C4-2B (cell line): ENCODE measurements at regions not wholly inside any gene's neighbourhood (a gene's known extent, or its start where the extent isn't known, plus 50 kb on each side); places are given as distances from the start of the nearest gene placed in this dataset.

Source experiments
- H3K27ac ChIP-seq: fragments of 450-650 bp; 2 replicates; pipeline ENCODE4 v1.5.1; 2017
- ZFX ChIP-seq: fragments of 450-650 bp; IDR thresholded peaks from 2 replicates; pipeline ENCODE4 v1.6.1; 2017
- TF ChIP-seq, protein P1 (sequence below): fragments of 450-650 bp; conservative IDR thresholded peaks from 2 replicates; pipeline ENCODE4 v1.5.1; 2017; ENCODE audit warnings: mild to moderate bottlenecking

DNA sequence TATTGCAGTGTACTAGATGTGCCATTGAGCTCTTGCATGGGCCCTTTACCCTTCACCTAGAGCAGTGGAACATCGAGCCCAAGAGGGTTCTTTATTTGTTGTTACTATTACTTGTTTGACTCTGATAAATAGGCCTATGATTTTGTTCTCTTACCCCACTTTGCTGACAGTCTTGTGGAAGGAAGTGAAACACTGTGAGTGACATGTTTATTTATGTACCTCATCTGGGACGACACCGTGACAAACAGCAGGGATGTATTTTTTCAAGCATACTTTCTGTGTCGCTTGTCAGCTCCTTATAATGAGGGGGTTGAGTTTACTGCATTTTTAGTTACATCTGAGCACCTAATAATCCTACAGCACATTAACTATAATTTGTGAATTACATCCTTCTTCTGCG lies 1010.3 kb upstream of the TENM4 start:
- no peak overlapping the region for H3K27ac ChIP-seq
- TF ChIP-seq, protein P1, sequence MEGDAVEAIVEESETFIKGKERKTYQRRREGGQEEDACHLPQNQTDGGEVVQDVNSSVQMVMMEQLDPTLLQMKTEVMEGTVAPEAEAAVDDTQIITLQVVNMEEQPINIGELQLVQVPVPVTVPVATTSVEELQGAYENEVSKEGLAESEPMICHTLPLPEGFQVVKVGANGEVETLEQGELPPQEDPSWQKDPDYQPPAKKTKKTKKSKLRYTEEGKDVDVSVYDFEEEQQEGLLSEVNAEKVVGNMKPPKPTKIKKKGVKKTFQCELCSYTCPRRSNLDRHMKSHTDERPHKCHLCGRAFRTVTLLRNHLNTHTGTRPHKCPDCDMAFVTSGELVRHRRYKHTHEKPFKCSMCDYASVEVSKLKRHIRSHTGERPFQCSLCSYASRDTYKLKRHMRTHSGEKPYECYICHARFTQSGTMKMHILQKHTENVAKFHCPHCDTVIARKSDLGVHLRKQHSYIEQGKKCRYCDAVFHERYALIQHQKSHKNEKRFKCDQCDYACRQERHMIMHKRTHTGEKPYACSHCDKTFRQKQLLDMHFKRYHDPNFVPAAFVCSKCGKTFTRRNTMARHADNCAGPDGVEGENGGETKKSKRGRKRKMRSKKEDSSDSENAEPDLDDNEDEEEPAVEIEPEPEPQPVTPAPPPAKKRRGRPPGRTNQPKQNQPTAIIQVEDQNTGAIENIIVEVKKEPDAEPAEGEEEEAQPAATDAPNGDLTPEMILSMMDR: no peak
- no peak for TF ChIP-seq ZFX

DNA sequence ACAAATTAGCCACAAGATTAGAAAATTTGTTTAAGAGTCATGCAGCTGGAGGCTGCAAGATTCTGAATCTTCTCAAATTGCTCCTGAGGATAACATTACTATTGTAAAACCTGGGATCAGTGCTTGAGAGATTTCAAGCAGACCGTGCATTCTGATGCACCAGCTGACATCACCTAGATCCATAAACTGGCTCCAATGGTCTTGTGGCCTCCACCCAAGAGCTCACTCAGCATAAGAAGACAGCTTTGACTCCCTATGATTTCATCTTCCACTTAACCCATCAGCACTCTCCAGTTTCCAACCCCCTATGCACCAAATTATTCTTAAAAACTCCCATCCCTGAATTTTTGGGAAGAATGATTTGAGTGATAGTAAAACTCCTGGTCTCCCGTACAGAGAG lies 1007.9 kb upstream of the TENM4 start:
- no peak overlapping the region for H3K27ac ChIP-seq
- TF ChIP-seq ZFX: no peak
- TF ChIP-seq, protein P1: no peak

DNA sequence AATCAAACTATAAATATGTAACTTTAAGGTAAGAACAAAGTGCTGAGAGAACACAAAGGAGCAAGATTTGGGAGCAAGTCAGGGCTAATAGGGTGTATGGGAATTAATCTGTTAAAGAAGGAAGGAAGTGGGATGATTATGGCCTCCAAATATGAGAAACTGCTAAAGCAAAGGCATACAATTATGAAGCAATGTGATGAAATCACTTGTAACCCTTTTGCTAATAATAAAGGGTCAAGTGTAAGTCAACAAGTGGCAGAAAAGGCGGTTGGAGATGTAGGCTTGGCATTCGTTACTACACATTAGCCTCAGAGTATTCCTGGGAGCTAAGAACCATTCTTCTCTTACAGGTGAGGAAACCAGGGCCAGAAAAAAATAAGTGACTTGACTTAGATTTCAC lies 1002.3 kb upstream of the TENM4 start:
- no peak overlapping the region for H3K27ac ChIP-seq
- TF ChIP-seq, protein P1: no peak
- TF ChIP-seq ZFX: no peak

DNA sequence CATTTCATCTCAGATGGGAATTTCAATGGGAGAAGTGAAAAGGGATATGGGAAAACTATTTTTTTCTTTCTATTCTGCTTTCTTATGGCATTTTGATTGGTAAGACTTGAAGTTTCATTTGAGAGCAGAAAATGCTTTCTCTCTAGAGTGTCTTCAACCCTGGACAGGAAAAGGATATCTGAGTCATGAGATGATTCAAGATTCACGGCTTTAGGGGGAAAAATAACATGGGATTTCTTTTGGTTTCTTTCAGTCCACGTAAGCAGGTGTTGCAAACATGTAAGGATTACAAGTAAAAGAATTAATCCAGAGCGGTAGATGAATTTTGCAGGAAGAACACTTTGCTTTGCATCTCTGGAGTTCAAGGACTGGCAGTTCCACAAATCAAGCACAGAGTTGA lies 1001.0 kb upstream of the TENM4 start:
- TF ChIP-seq, protein P1: no peak
- no peak for TF ChIP-seq ZFX
- H3K27ac ChIP-seq: no peak overlapping the region

DNA sequence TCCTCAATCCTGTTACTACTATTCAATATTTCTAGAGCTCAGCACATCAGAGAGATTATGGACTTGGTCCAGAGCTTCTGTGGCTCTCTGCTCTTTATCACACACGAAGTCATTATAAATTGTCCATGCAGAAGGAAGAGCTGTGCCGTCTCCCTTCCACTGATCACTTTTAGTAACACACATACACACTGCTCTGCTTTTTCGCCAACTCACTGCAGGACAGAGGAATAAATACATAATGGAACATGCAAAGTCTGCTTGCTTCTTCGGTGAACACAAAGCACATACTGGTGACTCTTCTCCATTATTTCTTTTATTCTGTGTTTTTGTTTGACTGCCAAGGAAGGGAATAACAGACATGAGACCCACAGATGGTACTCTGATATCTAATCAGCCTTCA lies 1000.0 kb upstream of the TENM4 start:
- no peak overlapping the region for H3K27ac ChIP-seq
- TF ChIP-seq, protein P1: no peak
- TF ChIP-seq ZFX: no peak

DNA sequence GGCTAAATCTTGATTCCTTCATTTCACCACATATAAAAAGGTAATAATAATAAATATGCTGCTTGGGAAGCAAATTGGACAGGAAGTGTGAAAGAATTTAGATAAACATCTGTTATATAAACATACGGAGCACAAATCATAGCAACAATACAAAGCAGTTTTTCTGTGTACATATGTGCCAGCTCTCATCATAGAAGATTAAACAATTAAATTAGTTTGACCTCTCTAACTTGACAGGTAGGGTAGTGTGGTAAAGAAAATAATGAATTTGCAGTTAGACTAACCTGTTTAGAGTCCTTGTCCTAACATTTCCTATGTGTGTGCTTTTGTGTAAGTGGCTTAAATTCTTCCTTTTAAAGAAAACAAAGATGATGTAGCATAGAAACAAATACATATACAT lies 995.7 kb upstream of the TENM4 start:
- TF ChIP-seq, protein P1: no peak
- TF ChIP-seq ZFX: no peak
- H3K27ac ChIP-seq: no peak overlapping the region

DNA sequence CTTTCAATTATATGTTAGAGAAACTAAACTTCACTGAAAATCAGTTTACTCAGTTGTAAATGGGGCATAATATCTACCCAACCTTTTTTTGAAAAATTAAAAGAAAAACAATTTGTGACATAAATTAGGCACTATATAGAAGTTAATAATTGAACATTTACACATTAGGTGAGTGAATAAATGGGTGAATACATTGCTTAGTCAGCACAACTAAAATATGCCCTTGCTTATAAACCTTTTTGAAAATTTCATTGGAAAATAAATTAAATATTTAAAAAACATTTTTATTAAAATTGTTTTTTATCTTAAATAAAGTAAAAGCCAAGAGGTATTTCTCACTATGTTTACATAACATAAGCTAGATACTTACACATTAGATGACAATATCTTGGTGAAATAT lies 994.5 kb upstream of the TENM4 start:
- no peak overlapping the region for H3K27ac ChIP-seq
- TF ChIP-seq, protein P1: no peak
- no peak for TF ChIP-seq ZFX
